ENCODE measurements at regions not wholly inside any gene's neighbourhood (a gene's known extent, or its start where the extent isn't known, plus 50 kb on each side); places are given as distances from the start of the nearest gene placed in this dataset.

- Histone ChIP-seq H3K9me3 (ENCODE audit: insufficient read depth, low read length) (no peaks in the 10 kb centered on the region), H3K27me3 (ENCODE audit: low read length) (no peaks in the 10 kb centered on the region), H3K36me3 (ENCODE audit: low read length) (no peaks in the 10 kb centered on the region), H3K4me2 (ENCODE audit: low read depth, low read length, poor library complexity, severe bottlenecking) (no peak overlapping the region), H3K4me3 (ENCODE audit: insufficient read depth, low read length, poor library complexity, severe bottlenecking) (no peak overlapping the region), H2AFZ (ENCODE audit: low read depth, low read length, severe bottlenecking) (no peak overlapping the region), H3K79me2 (ENCODE audit: insufficient read depth, low read length) (no peaks in the 10 kb centered on the region), H3K9me2 (replicated peaks; ENCODE audit: insufficient read depth, low read length) (no peaks in the 10 kb centered on the region), H4K20me1 (ENCODE audit: low read depth, low read length) (no peaks in the 10 kb centered on the region), H3F3A (ENCODE audit: insufficient read depth) (no peaks in the 10 kb centered on the region), H3K9ac (ENCODE audit: low read length) (no peak overlapping the region), H3K27ac (ENCODE audit: low read depth, low read length) (no peak overlapping the region)
- no peak for TF ChIP-seq EZH2phosphoT487 (conservative IDR thresholded peaks at IDR 0.05; ENCODE audit: low read length)
Observed at GRCh38 chr15:57785039-57785438, 78.5 kb downstream of the POLR2M start.

- TF ChIP-seq CTCF (IDR thresholded peaks at IDR 0.05; ENCODE audit: insufficient read depth, low read length, poor library complexity, severe bottlenecking) (no peak), EZH2phosphoT487 (conservative IDR thresholded peaks at IDR 0.05; ENCODE audit: low read length) (no peak)
- Histone ChIP-seq H3K36me3 (ENCODE audit: low read length) (no peaks in the 10 kb centered on the region), H3K4me2 (ENCODE audit: low read depth, low read length, poor library complexity, severe bottlenecking) (no peak overlapping the region), H3K9me2 (replicated peaks; ENCODE audit: insufficient read depth, low read length) (no peaks in the 10 kb centered on the region), H3F3A (ENCODE audit: insufficient read depth) (no peaks in the 10 kb centered on the region), H3K4me3 (ENCODE audit: insufficient read depth, low read length, poor library complexity, severe bottlenecking) (no peak overlapping the region), H3K79me2 (ENCODE audit: insufficient read depth, low read length) (no peaks in the 10 kb centered on the region), H3K27ac (ENCODE audit: low read depth, low read length) (no peak overlapping the region), H3K27me3 (ENCODE audit: low read length) (no peaks in the 10 kb centered on the region), H2AFZ (ENCODE audit: low read depth, low read length, severe bottlenecking) (no peak overlapping the region), H3K9me3 (ENCODE audit: insufficient read depth, low read length) (no peaks in the 10 kb centered on the region), H4K20me1 (ENCODE audit: low read depth, low read length) (no peaks in the 10 kb centered on the region), H3K9ac (ENCODE audit: low read length) (no peak overlapping the region)
Observed at GRCh38 chr15:57785959-57786358, 79.4 kb downstream of the POLR2M start.

- no peaks in the 10 kb centered on the region for H3K9me2 ChIP-seq (replicated peaks; ENCODE audit: insufficient read depth, low read length)
- no peaks in the 10 kb centered on the region for H4K20me1 ChIP-seq (ENCODE audit: low read depth, low read length)
- H3K27ac ChIP-seq (ENCODE audit: low read depth, low read length): no peak overlapping the region
- H3K4me2 ChIP-seq (ENCODE audit: low read depth, low read length, poor library complexity, severe bottlenecking): no peak overlapping the region
- H2AFZ ChIP-seq (ENCODE audit: low read depth, low read length, severe bottlenecking): no peak overlapping the region
- no peaks in the 10 kb centered on the region for H3K27me3 ChIP-seq (ENCODE audit: low read length)
- H3K9ac ChIP-seq (ENCODE audit: low read length): no peak overlapping the region
- H3K79me2 ChIP-seq (ENCODE audit: insufficient read depth, low read length): no peaks in the 10 kb centered on the region
- H3F3A ChIP-seq (ENCODE audit: insufficient read depth): no peaks in the 10 kb centered on the region
- no peak overlapping the region for H3K4me3 ChIP-seq (ENCODE audit: insufficient read depth, low read length, poor library complexity, severe bottlenecking)
- no peaks in the 10 kb centered on the region for H3K9me3 ChIP-seq (ENCODE audit: insufficient read depth, low read length)
- no peaks in the 10 kb centered on the region for H3K36me3 ChIP-seq (ENCODE audit: low read length)
- no peak for TF ChIP-seq EZH2phosphoT487 (conservative IDR thresholded peaks at IDR 0.05; ENCODE audit: low read length)
- TF ChIP-seq CTCF (IDR thresholded peaks at IDR 0.05; ENCODE audit: insufficient read depth, low read length, poor library complexity, severe bottlenecking): no peak
Observed at GRCh38 chr15:57789225-57789624, 82.7 kb downstream of the POLR2M start.

GRCh38 chr15:57792724-57793449 is 86.4 kb downstream of the POLR2M start:
- H2AFZ ChIP-seq (ENCODE audit: low read depth, low read length, severe bottlenecking): no peak overlapping the region
- no peak for TF ChIP-seq CTCF (IDR thresholded peaks at IDR 0.05; ENCODE audit: insufficient read depth, low read length, poor library complexity, severe bottlenecking)
- no peak for TF ChIP-seq EZH2phosphoT487 (conservative IDR thresholded peaks at IDR 0.05; ENCODE audit: low read length)
- no peaks in the 10 kb centered on the region for H3K79me2 ChIP-seq (ENCODE audit: insufficient read depth, low read length)
- no peaks in the 10 kb centered on the region for H3K9me3 ChIP-seq (ENCODE audit: insufficient read depth, low read length)
- no peak overlapping the region for H3K4me2 ChIP-seq (ENCODE audit: low read depth, low read length, poor library complexity, severe bottlenecking)
- H3F3A ChIP-seq (ENCODE audit: insufficient read depth): no peaks in the 10 kb centered on the region
- no peaks in the 10 kb centered on the region for H3K36me3 ChIP-seq (ENCODE audit: low read length)
- H3K27ac ChIP-seq (ENCODE audit: low read depth, low read length): no peak overlapping the region
- H3K4me3 ChIP-seq (ENCODE audit: insufficient read depth, low read length, poor library complexity, severe bottlenecking): no peak overlapping the region
- H4K20me1 ChIP-seq (ENCODE audit: low read depth, low read length): no peaks in the 10 kb centered on the region
- no peaks in the 10 kb centered on the region for H3K27me3 ChIP-seq (ENCODE audit: low read length)
- no peaks in the 10 kb centered on the region for H3K9me2 ChIP-seq (replicated peaks; ENCODE audit: insufficient read depth, low read length)
- no peak overlapping the region for H3K9ac ChIP-seq (ENCODE audit: low read length)
